ENCODE measurements at regions not wholly inside any gene's neighbourhood (a gene's known extent, or its start where the extent isn't known, plus 50 kb on each side); places are given as distances from the start of the nearest gene placed in this dataset.

DNA sequence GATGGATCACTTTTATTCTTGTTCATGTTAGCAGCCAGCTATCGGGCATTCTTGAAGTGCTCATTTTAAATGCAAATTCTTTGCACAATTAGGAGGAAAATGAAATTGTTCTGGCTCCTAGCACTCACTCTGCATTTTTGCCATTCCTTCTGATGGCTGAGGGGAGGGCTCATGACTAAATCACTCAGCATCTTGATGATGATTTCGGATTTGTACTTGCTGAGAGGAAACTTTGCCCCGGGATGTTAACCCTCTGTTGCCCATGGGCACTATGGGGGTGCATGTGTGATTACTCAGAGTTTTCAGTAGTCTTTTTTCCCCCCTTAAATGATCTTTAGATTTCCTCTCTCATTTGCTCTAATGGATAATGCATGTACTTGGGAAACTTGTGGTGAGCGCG is 299.6 kb upstream of the C2CD4B start:
- Histone ChIP-seq H2AFZ (ENCODE audit: insufficient read depth, low read depth, low read length, poor library complexity, severe bottlenecking) (no peak overlapping the region), H3K4me1 (ENCODE audit: control insufficient read depth in 2 of 2, insufficient read depth in 2 of 2, low read length in 2 of 2) (no peaks in the 10 kb centered on the region), H3K36me3 (replicated peaks in 1 of 2; ENCODE audit: control extremely low read depth in 1 of 2, control insufficient read depth in 1 of 2, extremely low read depth in 1 of 2, insufficient read depth in 2 of 2, low read length in 1 of 2) (no peaks in the 10 kb centered on the region), H4K20me1 (ENCODE audit: control insufficient read depth, insufficient read depth, low read length, poor library complexity, severe bottlenecking) (no peaks in the 10 kb centered on the region), H3K4me3 (ENCODE audit: control extremely low read depth in 1 of 5, extremely low read depth in 1 of 5, insufficient read depth in 1 of 5, low read depth in 2 of 5, low read length in 4 of 5) (no peak overlapping the region), H3K79me2 (ENCODE audit: control insufficient read depth, insufficient read depth, low read length) (no peaks in the 10 kb centered on the region), H3K9me3 (ENCODE audit: control extremely low read depth in 1 of 3, control insufficient read depth in 2 of 3, insufficient read depth in 1 of 3, low read length in 2 of 3) (no peaks in the 10 kb centered on the region), H3K27me3 (replicated peaks in 1 of 4; ENCODE audit: control extremely low read depth in 1 of 4, control insufficient read depth in 3 of 4, insufficient read depth in 4 of 4, low read length in 3 of 4) (peaks cover 0 to 4% (median 0%) of the 10 kb centered on the region in 4 experiments), H3K9ac (ENCODE audit: low read length) (no peak overlapping the region), H3K4me2 (replicated peaks; ENCODE audit: low read depth, low read length, poor library complexity, severe bottlenecking) (no peak overlapping the region), H3K27ac (ENCODE audit: low read length in 2 of 2) (no peak overlapping the region)
- no peak for TF ChIP-seq EZH2 (IDR thresholded peaks at IDR 0.05; ENCODE audit: borderline replicate concordance, insufficient read depth, low read depth, low read length, poor library complexity, severe bottlenecking)
- TF ChIP-seq, protein P1, sequence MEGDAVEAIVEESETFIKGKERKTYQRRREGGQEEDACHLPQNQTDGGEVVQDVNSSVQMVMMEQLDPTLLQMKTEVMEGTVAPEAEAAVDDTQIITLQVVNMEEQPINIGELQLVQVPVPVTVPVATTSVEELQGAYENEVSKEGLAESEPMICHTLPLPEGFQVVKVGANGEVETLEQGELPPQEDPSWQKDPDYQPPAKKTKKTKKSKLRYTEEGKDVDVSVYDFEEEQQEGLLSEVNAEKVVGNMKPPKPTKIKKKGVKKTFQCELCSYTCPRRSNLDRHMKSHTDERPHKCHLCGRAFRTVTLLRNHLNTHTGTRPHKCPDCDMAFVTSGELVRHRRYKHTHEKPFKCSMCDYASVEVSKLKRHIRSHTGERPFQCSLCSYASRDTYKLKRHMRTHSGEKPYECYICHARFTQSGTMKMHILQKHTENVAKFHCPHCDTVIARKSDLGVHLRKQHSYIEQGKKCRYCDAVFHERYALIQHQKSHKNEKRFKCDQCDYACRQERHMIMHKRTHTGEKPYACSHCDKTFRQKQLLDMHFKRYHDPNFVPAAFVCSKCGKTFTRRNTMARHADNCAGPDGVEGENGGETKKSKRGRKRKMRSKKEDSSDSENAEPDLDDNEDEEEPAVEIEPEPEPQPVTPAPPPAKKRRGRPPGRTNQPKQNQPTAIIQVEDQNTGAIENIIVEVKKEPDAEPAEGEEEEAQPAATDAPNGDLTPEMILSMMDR (IDR thresholded peaks at IDR 0.05) = no peak
- H3K9me3 Mint-ChIP-seq (ENCODE audit: insufficient read depth) = no peaks in the 10 kb centered on the region
- no peak overlapping the region for H3K27ac Mint-ChIP-seq
- H3K4me1 Mint-ChIP-seq = no peaks in the 10 kb centered on the region
- DNase-seq (no peak), ATAC-seq (ENCODE audit: low read depth) (no peak)
- H3K27me3 Mint-ChIP-seq = peaks cover 7% of the 10 kb centered on the region
- intact Hi-C loops (cut with micrococcal nuclease) = no loop called here
- WGBS (ENCODE audit: insufficient coverage) = no CpG with 5 or more reads among the region's 5 CpGs
- POLR2A ChIA-PET = no interaction called here
- no peak overlapping the region for H3K4me3 Mint-ChIP-seq
- CTCF ChIA-PET = no interaction called here

DNA sequence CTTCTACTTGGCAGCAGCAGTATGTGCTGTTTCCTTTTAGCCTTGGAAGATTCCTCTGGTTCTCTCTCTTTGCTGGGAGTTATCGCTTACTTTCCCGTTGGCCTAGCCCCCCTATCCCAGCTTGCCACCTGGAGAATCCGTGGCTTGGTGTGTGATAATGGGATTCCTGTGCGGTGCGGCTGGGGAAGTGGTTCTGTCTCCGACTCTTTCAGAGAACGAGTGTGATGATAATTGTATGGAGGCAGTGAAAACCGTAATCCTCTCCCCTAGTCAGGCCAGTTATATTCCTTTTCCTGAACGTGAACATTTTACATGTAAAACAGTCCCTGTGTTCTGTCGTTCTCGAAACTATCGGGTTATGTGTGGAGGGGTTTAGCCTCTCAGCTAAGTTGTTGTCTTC is 300.1 kb upstream of the C2CD4B start:
- peaks cover 0 to 4% (median 0%) of the 10 kb centered on the region in 4 experiments for H3K27me3 ChIP-seq (replicated peaks in 1 of 4; ENCODE audit: control extremely low read depth in 1 of 4, control insufficient read depth in 3 of 4, insufficient read depth in 4 of 4, low read length in 3 of 4)
- intact Hi-C loops (cut with micrococcal nuclease) = no loop called here
- no peaks in the 10 kb centered on the region for H3K4me1 ChIP-seq (ENCODE audit: control insufficient read depth in 2 of 2, insufficient read depth in 2 of 2, low read length in 2 of 2)
- DNase-seq (no peak), ATAC-seq (ENCODE audit: low read depth) (no peak)
- H4K20me1 ChIP-seq (ENCODE audit: control insufficient read depth, insufficient read depth, low read length, poor library complexity, severe bottlenecking) = no peaks in the 10 kb centered on the region
- CTCF ChIA-PET = no interaction called here
- no peak overlapping the region for H3K27ac Mint-ChIP-seq
- POLR2A ChIA-PET = no interaction called here
- no peak overlapping the region for H3K27ac ChIP-seq (ENCODE audit: low read length in 2 of 2)
- H3K9me3 Mint-ChIP-seq (ENCODE audit: insufficient read depth) = no peaks in the 10 kb centered on the region
- H3K9me3 ChIP-seq (ENCODE audit: control extremely low read depth in 1 of 3, control insufficient read depth in 2 of 3, insufficient read depth in 1 of 3, low read length in 2 of 3) = no peaks in the 10 kb centered on the region
- no peak overlapping the region for H3K9ac ChIP-seq (ENCODE audit: low read length)
- no peak overlapping the region for H3K4me2 ChIP-seq (replicated peaks; ENCODE audit: low read depth, low read length, poor library complexity, severe bottlenecking)
- H3K4me1 Mint-ChIP-seq = no peaks in the 10 kb centered on the region
- H2AFZ ChIP-seq (ENCODE audit: insufficient read depth, low read depth, low read length, poor library complexity, severe bottlenecking) = no peak overlapping the region
- peaks cover 7% of the 10 kb centered on the region for H3K27me3 Mint-ChIP-seq
- WGBS (ENCODE audit: insufficient coverage) = no CpG with 5 or more reads among the region's 12 CpGs
- H3K4me3 ChIP-seq (ENCODE audit: control extremely low read depth in 1 of 5, extremely low read depth in 1 of 5, insufficient read depth in 1 of 5, low read depth in 2 of 5, low read length in 4 of 5) = no peak overlapping the region
- H3K79me2 ChIP-seq (ENCODE audit: control insufficient read depth, insufficient read depth, low read length) = no peaks in the 10 kb centered on the region
- H3K36me3 ChIP-seq (replicated peaks in 1 of 2; ENCODE audit: control extremely low read depth in 1 of 2, control insufficient read depth in 1 of 2, extremely low read depth in 1 of 2, insufficient read depth in 2 of 2, low read length in 1 of 2) = no peaks in the 10 kb centered on the region
- no peak overlapping the region for H3K4me3 Mint-ChIP-seq
- no peak for TF ChIP-seq EZH2 (IDR thresholded peaks at IDR 0.05; ENCODE audit: borderline replicate concordance, insufficient read depth, low read depth, low read length, poor library complexity, severe bottlenecking)
- TF ChIP-seq, protein P1 (IDR thresholded peaks at IDR 0.05) = no peak

Measured in B cell (primary cell).